Brain microvascular endothelial cell (primary cell): ENCODE measurements at regions not wholly inside any gene's neighbourhood (a gene's known extent, or its start where the extent isn't known, plus 50 kb on each side); places are given as distances from the start of the nearest gene placed in this dataset.

ENCODE experiments used
- DNase-seq: peaks from one replicate; pipeline ENCODE4 v3.0.0-alpha.2; 2020
- H3K27ac ChIP-seq: fragments of 250-450 bp; sonication (Bioruptor Pico); 2 replicates; pipeline ENCODE4 v1.5.1; 2020; ENCODE audit warnings: mild to moderate bottlenecking, moderate library complexity
- H3K27me3 ChIP-seq: fragments of 250-450 bp; sonication (Bioruptor Pico); replicated peaks from 2 replicates; pipeline ENCODE4 v1.5.1; 2020; ENCODE audit warnings: mild to moderate bottlenecking
- H3K36me3 ChIP-seq: fragments of 250-450 bp; sonication (Bioruptor Pico); replicated peaks from 2 replicates; pipeline ENCODE4 v1.5.1; 2020; ENCODE audit warnings: mild to moderate bottlenecking
- H3K4me3 ChIP-seq: 2 replicates; pipeline ENCODE4 v1.5.1; 2011; ENCODE audit warnings: low read depth, mild to moderate bottlenecking, control low read depth, low read length, moderate library complexity
- in situ Hi-C: cut with HindIII; loops from 2 replicates; pipeline ENCODE4 v1.10.0; 2017; ENCODE audit warnings: low sequenced_read_pairs, low pct_ligation_motif_present
- TF ChIP-seq, protein P1 (sequence below): IDR thresholded peaks from 2 replicates; pipeline ENCODE4 v1.5.1; 2011; ENCODE audit warnings: low read depth, mild to moderate bottlenecking, moderate library complexity, low read length, control low read depth, inconsistent platforms; ENCODE audit errors: missing control alignments

- Histone ChIP-seq H3K36me3 (no peaks in the 10 kb centered on the region), H3K4me3 (no peak overlapping the region), H3K27ac (no peak overlapping the region), H3K27me3 (no peaks in the 10 kb centered on the region)
- TF ChIP-seq, protein P1, sequence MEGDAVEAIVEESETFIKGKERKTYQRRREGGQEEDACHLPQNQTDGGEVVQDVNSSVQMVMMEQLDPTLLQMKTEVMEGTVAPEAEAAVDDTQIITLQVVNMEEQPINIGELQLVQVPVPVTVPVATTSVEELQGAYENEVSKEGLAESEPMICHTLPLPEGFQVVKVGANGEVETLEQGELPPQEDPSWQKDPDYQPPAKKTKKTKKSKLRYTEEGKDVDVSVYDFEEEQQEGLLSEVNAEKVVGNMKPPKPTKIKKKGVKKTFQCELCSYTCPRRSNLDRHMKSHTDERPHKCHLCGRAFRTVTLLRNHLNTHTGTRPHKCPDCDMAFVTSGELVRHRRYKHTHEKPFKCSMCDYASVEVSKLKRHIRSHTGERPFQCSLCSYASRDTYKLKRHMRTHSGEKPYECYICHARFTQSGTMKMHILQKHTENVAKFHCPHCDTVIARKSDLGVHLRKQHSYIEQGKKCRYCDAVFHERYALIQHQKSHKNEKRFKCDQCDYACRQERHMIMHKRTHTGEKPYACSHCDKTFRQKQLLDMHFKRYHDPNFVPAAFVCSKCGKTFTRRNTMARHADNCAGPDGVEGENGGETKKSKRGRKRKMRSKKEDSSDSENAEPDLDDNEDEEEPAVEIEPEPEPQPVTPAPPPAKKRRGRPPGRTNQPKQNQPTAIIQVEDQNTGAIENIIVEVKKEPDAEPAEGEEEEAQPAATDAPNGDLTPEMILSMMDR = no peak
- DNase-seq = no peak
- in situ Hi-C loops = no loop called here
These were observed 141.7 kb downstream of the PDHA2 start for GRCh38 chr4:95981591-95981990.

GRCh38 chr4:95982516-95982915, 142.6 kb downstream of the PDHA2 start:
- Histone ChIP-seq H3K36me3 (no peaks in the 10 kb centered on the region), H3K4me3 (no peak overlapping the region), H3K27me3 (no peaks in the 10 kb centered on the region), H3K27ac (no peak overlapping the region)
- in situ Hi-C loops = no loop called here
- TF ChIP-seq, protein P1 = no peak
- no peak for DNase-seq

GRCh38 chr4:95984081-95984480, 144.2 kb downstream of the PDHA2 start:
- DNase-seq = no peak
- Histone ChIP-seq H3K4me3 (no peak overlapping the region), H3K27ac (no peak overlapping the region), H3K36me3 (no peaks in the 10 kb centered on the region), H3K27me3 (no peaks in the 10 kb centered on the region)
- in situ Hi-C loops = no loop called here
- TF ChIP-seq, protein P1 = no peak

- no peaks in the 10 kb centered on the region for H3K36me3 ChIP-seq
- no peak overlapping the region for H3K27ac ChIP-seq
- H3K27me3 ChIP-seq = no peaks in the 10 kb centered on the region
- TF ChIP-seq, protein P1 = no peak
- no peak overlapping the region for H3K4me3 ChIP-seq
- in situ Hi-C loops = no loop called here
- no peak for DNase-seq
These were observed 145.2 kb downstream of the PDHA2 start for GRCh38 chr4:95985051-95985450.

DNA sequence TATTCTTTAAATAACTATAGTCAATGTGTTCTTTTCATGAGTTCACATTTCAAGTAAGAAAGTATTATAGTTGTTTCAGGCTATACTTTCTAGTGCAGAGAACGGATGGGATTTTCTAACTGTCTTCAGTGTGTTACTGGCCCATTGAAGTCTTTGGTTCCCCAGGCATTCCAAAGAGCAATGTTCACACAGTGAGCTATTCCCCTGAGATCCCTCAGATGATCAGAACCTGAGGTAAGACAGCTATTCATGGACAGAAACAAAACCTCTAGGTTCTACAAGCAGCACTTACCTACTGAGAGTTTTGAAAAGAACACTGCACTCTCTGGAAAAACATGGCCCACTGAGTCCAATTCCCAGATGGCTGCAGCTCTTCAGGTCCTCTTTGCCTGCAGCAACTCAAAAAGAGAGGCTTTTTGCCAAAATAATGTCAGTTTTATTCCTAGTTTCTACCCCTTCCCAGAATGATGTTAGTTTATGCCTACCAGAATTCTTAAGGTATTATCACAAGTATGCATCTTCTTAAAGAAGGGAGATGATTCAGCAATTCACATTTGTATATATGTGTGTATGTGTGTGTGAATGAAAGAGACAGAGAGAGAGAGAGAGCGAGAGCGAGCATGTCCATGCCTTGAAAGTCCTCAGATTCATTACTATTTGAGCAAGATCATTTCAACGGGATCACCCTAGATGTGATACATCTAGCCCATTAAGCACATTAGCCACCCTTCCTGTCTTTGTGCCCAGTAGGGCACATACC, 146.1 kb downstream of the PDHA2 start:
- in situ Hi-C loops = no loop called here
- no peak overlapping the region for H3K27ac ChIP-seq

More for the DNA sequence above, 146.1 kb downstream of the PDHA2 start:
- Histone ChIP-seq H3K27me3 (no peaks in the 10 kb centered on the region), H3K36me3 (no peaks in the 10 kb centered on the region), H3K4me3 (no peak overlapping the region)
- DNase-seq = no peak
- TF ChIP-seq, protein P1 = no peak
